Activated T-helper 1 cell treated with anti-CD3 and anti-CD28 coated beads, Interleukin-12 subunit alpha, Interleukin-12 subunit beta, Interleukin-2, Interleukin-4 antibody, amounts not matched to agents 30 ng/mL and 10 ng/mL and 1 ng/mL, durations not matched to agents 14 hours and 24 hours and 36 hours (primary cell): ENCODE measurements at regions not wholly inside any gene's neighbourhood (a gene's known extent, or its start where the extent isn't known, plus 50 kb on each side); places are given as distances from the start of the nearest gene placed in this dataset.

ENCODE experiments used
- DNase-seq: peaks from one replicate; pipeline ENCODE4 v3.0.0; 2021; ENCODE audit warnings: low spot score
- H3K27ac Mint-ChIP-seq: one replicate; pipeline ENCODE4 v1.8.0; 2021; ENCODE audit warnings: mild to moderate bottlenecking, mixed read lengths
- H3K27me3 Mint-ChIP-seq: one replicate; pipeline ENCODE4 v1.8.0; 2022; ENCODE audit warnings: mild to moderate bottlenecking, moderate library complexity, mixed read lengths; ENCODE audit not compliant: insufficient read depth
- H3K36me3 Mint-ChIP-seq: one replicate; pipeline ENCODE4 v1.8.0; 2021; ENCODE audit warnings: low read depth, mixed read lengths
- H3K4me1 Mint-ChIP-seq: one replicate; pipeline ENCODE4 v1.8.0; 2021; ENCODE audit warnings: low read depth, mixed read lengths
- H3K4me3 Mint-ChIP-seq: one replicate; pipeline ENCODE4 v1.8.0; 2021; ENCODE audit warnings: mild to moderate bottlenecking, moderate library complexity, mixed read lengths
- H3K9me3 Mint-ChIP-seq: one replicate; pipeline ENCODE4 v1.8.0; 2021; ENCODE audit warnings: mixed read lengths
- intact Hi-C: fragments of 100-400 bp; cut with micrococcal nuclease; formaldehyde crosslinking; loops from one replicate; pipeline ENCODE4 v1.15.1; 2024

- intact Hi-C loops: no loop called here
Measured at GRCh38 chr10:29837586-29837985, 202.8 kb upstream of the SVIL start.

GRCh38 chr10:29836396-29836795 lies 201.6 kb upstream of the SVIL start:
- H3K27ac Mint-ChIP-seq: no peak overlapping the region
- no peak overlapping the region for H3K4me3 Mint-ChIP-seq
- peaks cover 8% of the 10 kb centered on the region for H3K9me3 Mint-ChIP-seq

More at GRCh38 chr10:29837586-29837985, 202.8 kb upstream of the SVIL start:
- no peak overlapping the region for H3K27ac Mint-ChIP-seq
- no peak for DNase-seq
- H3K4me1 Mint-ChIP-seq: no peaks in the 10 kb centered on the region
- peaks cover 5% of the 10 kb centered on the region for H3K9me3 Mint-ChIP-seq
- H3K36me3 Mint-ChIP-seq: no peaks in the 10 kb centered on the region
- H3K27me3 Mint-ChIP-seq: peaks cover 5% of the 10 kb centered on the region
- H3K4me3 Mint-ChIP-seq: no peak overlapping the region

GRCh38 chr10:29835055-29835454 lies 200.3 kb upstream of the SVIL start:
- no peak overlapping the region for H3K27ac Mint-ChIP-seq
- H3K4me1 Mint-ChIP-seq: no peaks in the 10 kb centered on the region
- intact Hi-C loops: no loop called here
- no peaks in the 10 kb centered on the region for H3K36me3 Mint-ChIP-seq
- no peak for DNase-seq
- no peak overlapping the region for H3K4me3 Mint-ChIP-seq
- H3K9me3 Mint-ChIP-seq: peaks cover 12% of the 10 kb centered on the region
- peaks cover 5% of the 10 kb centered on the region for H3K27me3 Mint-ChIP-seq

More at GRCh38 chr10:29836396-29836795, 201.6 kb upstream of the SVIL start:
- peaks cover 5% of the 10 kb centered on the region for H3K27me3 Mint-ChIP-seq
- H3K4me1 Mint-ChIP-seq: no peaks in the 10 kb centered on the region
- intact Hi-C loops: no loop called here
- DNase-seq: no peak
- H3K36me3 Mint-ChIP-seq: no peaks in the 10 kb centered on the region

GRCh38 chr10:29830531-29831512 lies 196.1 kb upstream of the SVIL start:
- Mint-ChIP-seq H3K27ac (no peak overlapping the region), H3K4me3 (no peak overlapping the region), H3K27me3 (peaks cover 10% of the 10 kb centered on the region), H3K9me3 (peaks cover 26% of the 10 kb centered on the region), H3K36me3 (peaks cover 6% of the 10 kb centered on the region), H3K4me1 (peaks cover 23% of the 10 kb centered on the region)
- intact Hi-C loops: no loop called here
- no peak for DNase-seq

GRCh38 chr10:29829776-29830175 lies 195.0 kb upstream of the SVIL start:
- intact Hi-C loops: no loop called here
- H3K36me3 Mint-ChIP-seq: peaks cover 6% of the 10 kb centered on the region
- peaks cover 26% of the 10 kb centered on the region for H3K9me3 Mint-ChIP-seq
- H3K4me1 Mint-ChIP-seq: peaks cover 23% of the 10 kb centered on the region
- DNase-seq: no peak
- no peak overlapping the region for H3K4me3 Mint-ChIP-seq
- peaks cover 10% of the 10 kb centered on the region for H3K27me3 Mint-ChIP-seq
- no peak overlapping the region for H3K27ac Mint-ChIP-seq

- intact Hi-C loops: no loop called here
- Mint-ChIP-seq H3K4me3 (no peak overlapping the region), H3K27me3 (peaks cover 10% of the 10 kb centered on the region), H3K36me3 (peaks cover 6% of the 10 kb centered on the region), H3K9me3 (peaks cover 26% of the 10 kb centered on the region), H3K4me1 (peaks cover 23% of the 10 kb centered on the region), H3K27ac (no peak overlapping the region)
- DNase-seq: peak; percentile 10
Measured at GRCh38 chr10:29828956-29829355, 194.2 kb upstream of the SVIL start.

GRCh38 chr10:29828440-29828894 lies 193.7 kb upstream of the SVIL start:
- Mint-ChIP-seq H3K4me3 (no peak overlapping the region), H3K9me3 (peaks cover 26% of the 10 kb centered on the region), H3K27me3 (peaks cover 10% of the 10 kb centered on the region), H3K4me1 (peaks cover 23% of the 10 kb centered on the region), H3K36me3 (peaks cover 6% of the 10 kb centered on the region), H3K27ac (no peak overlapping the region)
- intact Hi-C loops: no loop called here
- no peak for DNase-seq

- Mint-ChIP-seq H3K36me3 (peaks cover 6% of the 10 kb centered on the region), H3K4me1 (peaks cover 23% of the 10 kb centered on the region), H3K4me3 (no peak overlapping the region), H3K27me3 (peaks cover 5% of the 10 kb centered on the region), H3K27ac (no peak overlapping the region), H3K9me3 (peaks cover 26% of the 10 kb centered on the region)
- no peak for DNase-seq
- intact Hi-C loops: no loop called here
Measured at GRCh38 chr10:29827512-29827911, 192.7 kb upstream of the SVIL start.

GRCh38 chr10:29826801-29827450 lies 192.2 kb upstream of the SVIL start:
- Mint-ChIP-seq H3K4me3 (no peak overlapping the region), H3K9me3 (peaks cover 24% of the 10 kb centered on the region), H3K4me1 (peaks cover 23% of the 10 kb centered on the region), H3K36me3 (peaks cover 6% of the 10 kb centered on the region), H3K27me3 (peaks cover 5% of the 10 kb centered on the region), H3K27ac (no peak overlapping the region)
- no peak for DNase-seq
- intact Hi-C loops: no loop called here

GRCh38 chr10:29826221-29826620 lies 191.4 kb upstream of the SVIL start:
- Mint-ChIP-seq H3K4me1 (peaks cover 23% of the 10 kb centered on the region), H3K4me3 (no peak overlapping the region), H3K27me3 (peaks cover 5% of the 10 kb centered on the region), H3K27ac (no peak overlapping the region), H3K36me3 (peaks cover 6% of the 10 kb centered on the region), H3K9me3 (peaks cover 21% of the 10 kb centered on the region)
- DNase-seq: no peak
- intact Hi-C loops: no loop called here

- no peak overlapping the region for H3K4me3 Mint-ChIP-seq
- peaks cover 11% of the 10 kb centered on the region for H3K9me3 Mint-ChIP-seq
- intact Hi-C loops: no loop called here
- peaks cover 3% of the 10 kb centered on the region for H3K36me3 Mint-ChIP-seq
- peaks cover 7% of the 10 kb centered on the region for H3K27me3 Mint-ChIP-seq
- no peak for DNase-seq
- no peak overlapping the region for H3K27ac Mint-ChIP-seq
- H3K4me1 Mint-ChIP-seq: peaks cover 15% of the 10 kb centered on the region
Measured at GRCh38 chr10:29823553-29824080, 188.8 kb upstream of the SVIL start.

- peaks cover 1% of the 10 kb centered on the region for H3K36me3 Mint-ChIP-seq
- DNase-seq: no peak
- peaks cover 6% of the 10 kb centered on the region for H3K27me3 Mint-ChIP-seq
- intact Hi-C loops: no loop called here
- H3K4me3 Mint-ChIP-seq: no peak overlapping the region
- H3K4me1 Mint-ChIP-seq: no peaks in the 10 kb centered on the region
- no peaks in the 10 kb centered on the region for H3K9me3 Mint-ChIP-seq
- no peak overlapping the region for H3K27ac Mint-ChIP-seq
Measured at GRCh38 chr10:29820890-29821461, 186.2 kb upstream of the SVIL start.
